ENCODE measurements at regions not wholly inside any gene's neighbourhood (a gene's known extent, or its start where the extent isn't known, plus 50 kb on each side); places are given as distances from the start of the nearest gene placed in this dataset.

- DNase-seq = no peak
Measured at GRCh38 chr3:127112796-127113570, 79.9 kb upstream of the PRR23E start.

- no peak for DNase-seq
Measured at GRCh38 chr3:127113571-127113891, 79.4 kb upstream of the PRR23E start.

GRCh38 chr3:127114337-127115070, 78.4 kb upstream of the PRR23E start:
- peak; percentile 59 for DNase-seq

- DNase-seq = no peak
Measured at GRCh38 chr3:127115691-127116351, 77.1 kb upstream of the PRR23E start.

- no peak for DNase-seq
Measured at GRCh38 chr3:127118366-127118765, 74.6 kb upstream of the PRR23E start.

GRCh38 chr3:127119693-127120464, 73.1 kb upstream of the PRR23E start:
- no peak for DNase-seq

- no peak for DNase-seq
Measured at GRCh38 chr3:127120851-127121647, 71.9 kb upstream of the PRR23E start.

- no peak for DNase-seq
Measured at GRCh38 chr3:127121885-127122284, 71.0 kb upstream of the PRR23E start.

GRCh38 chr3:127123533-127123932, 69.4 kb upstream of the PRR23E start:
- no peak for DNase-seq

- DNase-seq = no peak
Measured at GRCh38 chr3:127124120-127124519, 68.8 kb upstream of the PRR23E start.

- DNase-seq = no peak
Measured at GRCh38 chr3:127131424-127132170, 61.3 kb upstream of the PRR23E start.

- DNase-seq = no peak
Measured at GRCh38 chr3:127132876-127133275, 60.1 kb upstream of the PRR23E start.

- no peak for DNase-seq
Measured at GRCh38 chr3:127133971-127134370, 59.0 kb upstream of the PRR23E start.

GRCh38 chr3:127134466-127134865, 58.5 kb upstream of the PRR23E start:
- no peak for DNase-seq

GRCh38 chr3:127134887-127135240, 58.1 kb upstream of the PRR23E start:
- DNase-seq = no peak

- peak; percentile 58 for DNase-seq
Measured at GRCh38 chr3:127135241-127136023, 57.5 kb upstream of the PRR23E start.

GRCh38 chr3:127136024-127136600, 56.8 kb upstream of the PRR23E start:
- no peak for DNase-seq

- DNase-seq = no peak
Measured at GRCh38 chr3:127136706-127137105, 56.2 kb upstream of the PRR23E start.

GRCh38 chr3:127137113-127137512, 55.8 kb upstream of the PRR23E start:
- DNase-seq = no peak

GRCh38 chr3:127137757-127138536, 55.0 kb upstream of the PRR23E start:
- no peak for DNase-seq
